ENCODE measurements at regions not wholly inside any gene's neighbourhood (a gene's known extent, or its start where the extent isn't known, plus 50 kb on each side); places are given as distances from the start of the nearest gene placed in this dataset.

- peaks cover 1% of the 10 kb centered on the region for H3K9me3 ChIP-seq (ENCODE audit: insufficient read depth, low read depth, low read length)
- H3K18ac ChIP-seq (ENCODE audit: low read length), result no peak overlapping the region
- H2BK5ac ChIP-seq (ENCODE audit: low read depth, low read length, poor library complexity), result no peak overlapping the region
- no peak overlapping the region for H3K23ac ChIP-seq (ENCODE audit: low read length)
- no peaks in the 10 kb centered on the region for H3K27me3 ChIP-seq (ENCODE audit: insufficient read depth, low read length)
- H3K9ac ChIP-seq (ENCODE audit: low read length), result no peak overlapping the region
- H3K79me1 ChIP-seq (ENCODE audit: low read length), result no peaks in the 10 kb centered on the region
- H2AFZ ChIP-seq (ENCODE audit: insufficient read depth, low read length, poor library complexity), result no peak overlapping the region
- H4K91ac ChIP-seq (ENCODE audit: low read depth, low read length), result no peak overlapping the region
- no peak overlapping the region for H4K8ac ChIP-seq (ENCODE audit: low read depth, low read length)
- no peak overlapping the region for H3K4ac ChIP-seq (ENCODE audit: low read depth, low read length)
- no peaks in the 10 kb centered on the region for H3K79me2 ChIP-seq (ENCODE audit: control insufficient read depth, insufficient read depth, low read length, poor library complexity)
- peaks cover 0 to 5% of the 10 kb centered on the region in 2 experiments for H3K4me1 ChIP-seq (ENCODE audit: control insufficient read depth in 1 of 2, insufficient read depth in 2 of 2, low read length in 2 of 2)
- no peak overlapping the region for H2AK5ac ChIP-seq (ENCODE audit: low read length)
- no peak for DNase-seq
- no peak overlapping the region for H2BK120ac ChIP-seq (ENCODE audit: insufficient read depth, low read length, poor library complexity)
- H3K36me3 ChIP-seq (ENCODE audit: control insufficient read depth in 1 of 2, insufficient read depth in 2 of 2, low read length in 2 of 2), result no peaks in the 10 kb centered on the region
- H2BK12ac ChIP-seq (ENCODE audit: low read length), result no peak overlapping the region
- H3K4me3 ChIP-seq (ENCODE audit: low read depth, low read length), result no peak overlapping the region
- no peak overlapping the region for H3K27ac ChIP-seq (ENCODE audit: low read depth, low read length)
- no CpG with 5 or more reads among the region's 3 CpGs for WGBS (ENCODE audit: extremely low coverage, insufficient coverage, insufficient read length)
- no peak overlapping the region for H3K4me2 ChIP-seq (ENCODE audit: low read length)
- no peak overlapping the region for H3K14ac ChIP-seq (ENCODE audit: low read length)
- H4K12ac ChIP-seq (ENCODE audit: low read depth, low read length), result no peak overlapping the region
These were observed 54.2 kb downstream of the FOXI1 start for GRCh38 chr5:170159947-170160346.

- Histone ChIP-seq H3K18ac (ENCODE audit: low read length) (no peak overlapping the region), H3K27me3 (ENCODE audit: insufficient read depth, low read length) (no peaks in the 10 kb centered on the region), H2BK120ac (ENCODE audit: insufficient read depth, low read length, poor library complexity) (no peak overlapping the region), H3K4me3 (ENCODE audit: low read depth, low read length) (no peak overlapping the region), H4K8ac (ENCODE audit: low read depth, low read length) (no peak overlapping the region), H3K79me2 (ENCODE audit: control insufficient read depth, insufficient read depth, low read length, poor library complexity) (no peaks in the 10 kb centered on the region), H3K9me3 (ENCODE audit: insufficient read depth, low read depth, low read length) (peaks cover 1% of the 10 kb centered on the region), H4K12ac (ENCODE audit: low read depth, low read length) (no peak overlapping the region), H3K36me3 (ENCODE audit: control insufficient read depth in 1 of 2, insufficient read depth in 2 of 2, low read length in 2 of 2) (no peaks in the 10 kb centered on the region), H3K4me1 (ENCODE audit: control insufficient read depth in 1 of 2, insufficient read depth in 2 of 2, low read length in 2 of 2) (peaks cover 0 to under 1% of the 10 kb centered on the region in 2 experiments), H3K27ac (ENCODE audit: low read depth, low read length) (no peak overlapping the region), H3K4ac (ENCODE audit: low read depth, low read length) (no peak overlapping the region), H3K14ac (ENCODE audit: low read length) (no peak overlapping the region), H2BK12ac (ENCODE audit: low read length) (no peak overlapping the region), H2BK5ac (ENCODE audit: low read depth, low read length, poor library complexity) (no peak overlapping the region), H4K91ac (ENCODE audit: low read depth, low read length) (no peak overlapping the region), H3K23ac (ENCODE audit: low read length) (no peak overlapping the region), H2AK5ac (ENCODE audit: low read length) (no peak overlapping the region), H2AFZ (ENCODE audit: insufficient read depth, low read length, poor library complexity) (no peak overlapping the region), H3K9ac (ENCODE audit: low read length) (no peak overlapping the region), H3K4me2 (ENCODE audit: low read length) (no peak overlapping the region), H3K79me1 (ENCODE audit: low read length) (no peaks in the 10 kb centered on the region)
- no peak for DNase-seq
- no CpG with 5 or more reads among the region's 6 CpGs for WGBS (ENCODE audit: extremely low coverage, insufficient coverage, insufficient read length)
These were observed 55.4 kb downstream of the FOXI1 start for GRCh38 chr5:170161069-170161468.

GRCh38 chr5:170162631-170163321, 57.1 kb downstream of the FOXI1 start:
- Histone ChIP-seq H3K4me1 (ENCODE audit: control insufficient read depth in 1 of 2, insufficient read depth in 2 of 2, low read length in 2 of 2) (no peaks in the 10 kb centered on the region), H2BK120ac (ENCODE audit: insufficient read depth, low read length, poor library complexity) (no peak overlapping the region), H3K9ac (ENCODE audit: low read length) (no peak overlapping the region), H3K18ac (ENCODE audit: low read length) (no peak overlapping the region), H2BK12ac (ENCODE audit: low read length) (no peak overlapping the region), H4K8ac (ENCODE audit: low read depth, low read length) (no peak overlapping the region), H3K14ac (ENCODE audit: low read length) (no peak overlapping the region), H2AK5ac (ENCODE audit: low read length) (no peak overlapping the region), H3K27ac (ENCODE audit: low read depth, low read length) (no peak overlapping the region), H3K23ac (ENCODE audit: low read length) (no peak overlapping the region), H4K12ac (ENCODE audit: low read depth, low read length) (no peak overlapping the region), H3K4me2 (ENCODE audit: low read length) (no peak overlapping the region), H2AFZ (ENCODE audit: insufficient read depth, low read length, poor library complexity) (no peak overlapping the region), H3K9me3 (ENCODE audit: insufficient read depth, low read depth, low read length) (peaks cover 1% of the 10 kb centered on the region), H3K79me2 (ENCODE audit: control insufficient read depth, insufficient read depth, low read length, poor library complexity) (no peaks in the 10 kb centered on the region), H3K79me1 (ENCODE audit: low read length) (no peaks in the 10 kb centered on the region), H3K36me3 (ENCODE audit: control insufficient read depth in 1 of 2, insufficient read depth in 2 of 2, low read length in 2 of 2) (no peaks in the 10 kb centered on the region), H3K4ac (ENCODE audit: low read depth, low read length) (no peak overlapping the region), H3K27me3 (ENCODE audit: insufficient read depth, low read length) (no peaks in the 10 kb centered on the region), H2BK5ac (ENCODE audit: low read depth, low read length, poor library complexity) (no peak overlapping the region), H4K91ac (ENCODE audit: low read depth, low read length) (no peak overlapping the region), H3K4me3 (ENCODE audit: low read depth, low read length) (no peak overlapping the region)
- no CpG with 5 or more reads among the region's 3 CpGs for WGBS (ENCODE audit: extremely low coverage, insufficient coverage, insufficient read length)
- peak; percentile 69 to 78 for DNase-seq

- DNase-seq, result no peak
- Histone ChIP-seq H3K4me2 (ENCODE audit: low read length) (no peak overlapping the region), H2AFZ (ENCODE audit: insufficient read depth, low read length, poor library complexity) (no peak overlapping the region), H4K91ac (ENCODE audit: low read depth, low read length) (no peak overlapping the region), H3K18ac (ENCODE audit: low read length) (no peak overlapping the region), H2BK12ac (ENCODE audit: low read length) (no peak overlapping the region), H4K8ac (ENCODE audit: low read depth, low read length) (no peak overlapping the region), H3K9me3 (ENCODE audit: insufficient read depth, low read depth, low read length) (peaks cover 1% of the 10 kb centered on the region), H3K23ac (ENCODE audit: low read length) (no peak overlapping the region), H3K14ac (ENCODE audit: low read length) (no peak overlapping the region), H3K4ac (ENCODE audit: low read depth, low read length) (no peak overlapping the region), H2BK120ac (ENCODE audit: insufficient read depth, low read length, poor library complexity) (no peak overlapping the region), H3K79me1 (ENCODE audit: low read length) (no peaks in the 10 kb centered on the region), H4K12ac (ENCODE audit: low read depth, low read length) (no peak overlapping the region), H3K36me3 (ENCODE audit: control insufficient read depth in 1 of 2, insufficient read depth in 2 of 2, low read length in 2 of 2) (no peaks in the 10 kb centered on the region), H2BK5ac (ENCODE audit: low read depth, low read length, poor library complexity) (no peak overlapping the region), H3K4me1 (ENCODE audit: control insufficient read depth in 1 of 2, insufficient read depth in 2 of 2, low read length in 2 of 2) (no peaks in the 10 kb centered on the region), H3K79me2 (ENCODE audit: control insufficient read depth, insufficient read depth, low read length, poor library complexity) (no peaks in the 10 kb centered on the region), H3K27ac (ENCODE audit: low read depth, low read length) (no peak overlapping the region), H3K9ac (ENCODE audit: low read length) (no peak overlapping the region), H2AK5ac (ENCODE audit: low read length) (no peak overlapping the region), H3K27me3 (ENCODE audit: insufficient read depth, low read length) (no peaks in the 10 kb centered on the region), H3K4me3 (ENCODE audit: low read depth, low read length) (no peak overlapping the region)
- no CpG with 5 or more reads among the region's 5 CpGs for WGBS (ENCODE audit: extremely low coverage, insufficient coverage, insufficient read length)
These were observed 58.4 kb downstream of the FOXI1 start for GRCh38 chr5:170164087-170164486.

Data from trophoblast cell (in vitro differentiated cells and primary cell).